CMK (cell line): ENCODE measurements at regions not wholly inside any gene's neighbourhood (a gene's known extent, or its start where the extent isn't known, plus 50 kb on each side); places are given as distances from the start of the nearest gene placed in this dataset.

Experiments
- DNase-seq: peaks from one replicate; pipeline ENCODE4 v3.0.0-alpha.2; 2010; ENCODE audit warnings: low read depth

DNA sequence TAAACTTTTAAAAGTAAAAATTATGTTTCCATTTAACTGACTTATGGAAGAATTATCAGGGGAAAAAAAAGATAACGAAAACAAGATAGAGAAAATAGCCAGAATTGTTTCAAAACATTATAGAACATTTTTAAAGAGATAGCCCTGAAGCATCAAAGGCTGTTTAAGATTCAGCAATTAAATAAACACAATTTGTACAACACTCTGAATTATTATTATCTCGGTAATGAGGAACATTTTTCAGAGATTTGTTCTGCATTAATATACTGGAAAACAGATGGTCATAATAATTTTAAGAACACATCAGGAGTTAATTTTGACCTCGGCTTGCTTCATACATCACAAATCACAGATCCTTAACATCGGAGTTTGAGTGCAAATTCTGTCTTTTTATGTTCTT lies 643.8 kb downstream of the SORCS1 start:
- no peak for DNase-seq

DNA sequence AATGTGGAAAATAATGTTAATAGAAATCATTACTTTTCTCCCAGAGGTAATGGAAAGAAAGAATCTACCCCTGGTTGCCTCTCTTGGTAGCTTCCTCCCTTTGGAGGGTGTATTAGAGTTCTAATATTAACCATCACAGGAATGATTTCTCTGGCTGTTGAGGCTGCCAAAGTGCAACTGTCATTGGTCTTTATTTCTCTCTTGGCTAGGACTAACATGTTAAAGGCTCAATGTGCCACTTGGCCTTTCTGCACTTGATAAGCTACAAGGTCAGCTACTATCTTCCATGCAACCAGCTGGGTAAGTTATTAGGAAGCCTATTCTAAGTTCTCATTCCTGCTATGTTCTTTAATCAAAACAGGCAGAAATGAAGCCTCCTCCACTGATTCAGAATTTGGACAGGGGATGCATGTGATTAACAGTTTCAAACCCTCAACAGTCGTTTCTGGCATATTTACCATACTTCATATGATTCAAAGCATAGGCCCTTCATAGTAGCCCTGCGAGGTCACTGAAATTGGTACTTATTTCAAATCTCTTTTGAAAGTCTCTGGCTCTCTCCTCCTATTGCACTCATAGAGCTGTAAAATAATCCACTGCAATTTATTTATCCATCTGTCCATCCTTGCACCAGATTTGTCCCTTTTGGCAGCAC lies 645.0 kb downstream of the SORCS1 start:
- no peak for DNase-seq

DNA sequence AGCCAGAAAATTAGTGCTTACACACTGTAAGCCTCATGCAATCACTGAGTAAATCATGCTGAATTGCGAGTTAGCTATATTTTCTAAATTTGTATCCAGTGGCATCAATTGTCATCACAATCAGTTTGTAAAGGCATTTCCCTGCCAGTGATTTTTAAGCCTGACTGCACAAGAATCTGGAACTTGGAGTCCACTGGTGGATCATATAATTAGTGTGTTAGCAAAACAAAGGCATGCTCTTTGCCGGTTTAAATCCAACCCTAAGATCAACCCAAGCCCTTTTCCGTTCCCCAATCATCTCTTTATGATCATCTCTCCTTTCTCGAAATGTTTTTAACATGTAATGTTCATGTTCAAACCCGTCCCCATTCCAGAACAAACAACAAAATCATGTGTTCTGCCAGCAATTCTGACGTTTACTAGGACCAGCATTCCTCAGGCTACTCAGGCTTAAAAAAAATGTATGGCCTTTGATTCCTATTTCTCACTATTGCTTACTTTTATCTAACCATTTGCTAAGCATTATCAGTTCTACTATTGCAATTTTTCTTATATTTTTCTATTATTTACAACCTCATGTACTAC lies 649.2 kb downstream of the SORCS1 start:
- DNase-seq, result no peak

DNA sequence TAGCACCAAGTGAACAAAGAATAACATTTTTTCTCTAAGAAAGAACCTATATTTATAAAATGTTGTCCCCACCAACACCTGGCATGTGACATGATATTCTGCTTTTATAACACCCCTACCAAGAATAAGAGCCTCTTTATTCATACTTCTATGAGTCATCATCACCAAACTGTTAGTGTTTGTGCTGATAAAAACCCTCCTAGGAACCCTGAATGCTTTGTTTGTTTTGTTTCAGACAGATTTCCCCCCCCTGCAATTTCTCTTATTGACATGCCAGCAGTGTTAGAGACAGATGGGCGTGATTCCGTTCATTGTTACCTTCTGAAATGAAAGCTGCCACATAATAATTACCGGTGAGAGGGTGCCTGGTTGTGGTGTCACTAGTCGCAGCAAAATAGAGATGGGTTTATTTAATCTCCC lies 651.1 kb downstream of the SORCS1 start:
- DNase-seq, result no peak

DNA sequence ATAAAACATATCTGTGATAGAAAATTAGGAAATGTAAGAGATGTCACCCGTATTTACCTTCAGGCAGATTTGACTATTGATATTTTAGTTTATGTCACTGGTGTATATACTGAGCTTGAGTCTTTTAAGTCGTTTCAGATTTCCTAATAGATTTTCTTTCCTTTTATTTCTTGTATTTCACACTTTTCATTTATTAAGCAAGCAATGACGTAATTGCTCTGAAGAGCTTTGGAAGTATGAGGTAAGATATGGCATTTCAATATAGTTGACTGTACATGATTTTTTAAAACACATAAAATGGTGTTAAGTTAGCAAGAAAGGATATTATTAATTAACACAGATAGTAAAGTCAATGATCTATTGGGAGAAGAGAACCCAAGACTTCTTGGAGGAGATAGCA lies 652.6 kb downstream of the SORCS1 start:
- no peak for DNase-seq

DNA sequence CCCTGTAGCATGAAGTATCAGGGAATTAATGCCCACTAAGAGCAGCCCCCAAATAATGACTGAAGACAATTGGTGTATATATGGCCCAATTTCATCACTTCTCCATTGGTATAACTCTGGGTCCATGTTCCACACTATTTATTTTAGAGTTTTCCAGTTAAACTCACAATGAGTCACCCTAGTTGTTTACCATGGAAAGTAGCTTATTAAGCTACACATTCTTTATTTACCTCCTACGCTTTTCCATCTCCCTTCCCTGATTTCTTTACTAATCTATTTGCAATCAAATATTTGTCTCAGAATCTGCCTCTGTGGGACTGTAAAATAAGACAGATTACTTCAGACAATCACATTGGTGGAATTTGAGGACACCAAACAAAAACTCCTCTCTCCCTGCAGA lies 655.6 kb downstream of the SORCS1 start:
- no peak for DNase-seq

DNA sequence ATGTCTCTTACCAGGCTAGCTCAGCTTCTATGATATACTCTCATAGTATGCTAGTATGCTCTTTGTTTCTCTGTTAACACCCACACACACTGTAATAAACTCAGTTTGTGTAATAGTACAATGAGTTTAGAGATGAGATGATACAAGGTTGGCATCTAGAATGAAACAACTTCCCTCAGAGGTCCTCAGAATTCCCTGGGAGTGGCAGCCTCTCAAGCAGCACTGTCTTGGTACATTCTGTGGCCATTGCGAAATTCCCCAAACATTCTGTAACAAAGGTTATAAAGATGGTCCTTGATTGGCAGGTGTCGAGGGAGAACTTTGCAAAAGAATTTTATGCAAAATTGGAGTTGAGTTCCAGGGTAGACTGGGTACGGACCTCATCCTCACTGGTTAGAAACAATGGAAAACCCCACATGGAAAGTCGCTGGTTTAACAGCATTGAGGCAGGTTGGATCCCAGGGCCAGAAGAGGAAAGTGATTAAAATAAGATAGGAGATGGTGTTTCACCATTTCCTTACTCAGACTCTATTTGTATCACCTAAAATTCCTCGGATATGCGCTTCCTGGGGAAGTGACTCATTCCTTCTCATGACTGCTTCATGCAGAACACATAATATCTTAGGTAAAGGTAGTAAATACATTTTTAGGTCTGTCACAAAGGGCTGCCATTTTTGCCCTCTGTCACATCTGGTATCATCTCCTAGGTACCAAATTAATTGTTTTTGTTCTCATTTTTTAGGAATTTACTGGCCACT lies 657.8 kb downstream of the SORCS1 start:
- DNase-seq, result no peak

DNA sequence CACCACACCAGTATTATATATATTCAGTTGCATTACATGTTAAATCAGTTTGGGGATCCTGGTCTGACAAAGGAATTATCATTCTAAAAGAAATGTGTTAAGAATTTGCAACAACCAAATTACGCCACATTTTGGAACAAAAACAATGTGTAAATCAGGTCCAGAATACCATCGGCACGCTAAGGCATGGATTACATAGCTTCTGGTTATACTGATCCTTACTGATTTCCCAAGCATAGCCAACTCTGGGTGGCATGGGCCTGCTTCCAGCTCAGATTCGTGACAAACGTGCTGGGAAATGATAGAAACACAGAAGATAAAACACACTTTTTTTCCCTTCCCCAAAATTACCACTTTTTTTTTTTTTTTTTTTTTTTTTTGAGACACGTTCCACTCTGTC lies 660.0 kb downstream of the SORCS1 start:
- no peak for DNase-seq

DNA sequence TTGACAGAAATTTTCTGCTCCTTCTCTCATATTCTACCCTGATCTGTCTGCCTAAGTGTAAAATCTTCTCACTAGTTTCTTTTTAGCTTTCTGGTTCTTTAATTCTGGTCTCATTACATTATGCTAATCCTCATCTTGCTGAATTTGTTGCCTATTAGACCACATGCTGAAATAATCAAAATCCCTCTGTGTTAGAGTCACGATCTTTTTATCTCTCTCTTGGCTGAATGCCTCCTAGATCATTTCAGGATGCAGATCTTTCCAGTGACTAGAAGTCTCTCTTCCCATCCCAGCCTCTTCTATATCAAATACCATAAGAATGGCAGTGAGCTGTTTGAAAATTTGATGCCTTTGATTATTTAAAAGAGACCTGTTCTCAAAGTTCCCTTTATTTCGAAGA lies 661.9 kb downstream of the SORCS1 start:
- DNase-seq, result no peak

DNA sequence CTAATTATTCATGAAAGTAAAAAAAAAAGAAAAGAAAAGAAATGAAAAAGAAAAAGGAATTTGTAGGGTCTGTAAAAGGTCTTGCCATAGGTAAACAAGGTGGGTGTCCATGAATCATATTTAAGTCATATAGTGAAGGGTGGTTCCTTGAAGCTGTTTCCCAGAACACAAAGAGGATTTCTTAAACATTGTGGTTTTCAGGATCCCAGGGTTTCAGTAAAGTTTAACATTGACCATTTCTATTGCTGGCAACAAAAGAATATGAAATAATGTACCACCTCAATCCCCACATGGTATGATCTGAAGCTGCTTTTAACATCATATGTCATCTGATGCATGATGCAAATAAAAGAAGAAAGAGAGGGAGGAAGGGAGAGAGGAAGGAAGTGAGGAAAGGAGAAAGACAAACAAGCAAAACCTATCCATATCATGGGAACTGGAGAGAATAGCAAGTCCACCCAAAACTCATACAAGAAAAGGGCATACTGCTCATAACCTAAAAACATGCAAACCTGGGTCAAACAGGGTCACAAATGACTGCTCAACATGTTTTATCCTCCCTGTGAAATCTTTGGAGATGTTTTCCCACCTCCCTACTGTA lies 663.5 kb downstream of the SORCS1 start:
- DNase-seq, result no peak

DNA sequence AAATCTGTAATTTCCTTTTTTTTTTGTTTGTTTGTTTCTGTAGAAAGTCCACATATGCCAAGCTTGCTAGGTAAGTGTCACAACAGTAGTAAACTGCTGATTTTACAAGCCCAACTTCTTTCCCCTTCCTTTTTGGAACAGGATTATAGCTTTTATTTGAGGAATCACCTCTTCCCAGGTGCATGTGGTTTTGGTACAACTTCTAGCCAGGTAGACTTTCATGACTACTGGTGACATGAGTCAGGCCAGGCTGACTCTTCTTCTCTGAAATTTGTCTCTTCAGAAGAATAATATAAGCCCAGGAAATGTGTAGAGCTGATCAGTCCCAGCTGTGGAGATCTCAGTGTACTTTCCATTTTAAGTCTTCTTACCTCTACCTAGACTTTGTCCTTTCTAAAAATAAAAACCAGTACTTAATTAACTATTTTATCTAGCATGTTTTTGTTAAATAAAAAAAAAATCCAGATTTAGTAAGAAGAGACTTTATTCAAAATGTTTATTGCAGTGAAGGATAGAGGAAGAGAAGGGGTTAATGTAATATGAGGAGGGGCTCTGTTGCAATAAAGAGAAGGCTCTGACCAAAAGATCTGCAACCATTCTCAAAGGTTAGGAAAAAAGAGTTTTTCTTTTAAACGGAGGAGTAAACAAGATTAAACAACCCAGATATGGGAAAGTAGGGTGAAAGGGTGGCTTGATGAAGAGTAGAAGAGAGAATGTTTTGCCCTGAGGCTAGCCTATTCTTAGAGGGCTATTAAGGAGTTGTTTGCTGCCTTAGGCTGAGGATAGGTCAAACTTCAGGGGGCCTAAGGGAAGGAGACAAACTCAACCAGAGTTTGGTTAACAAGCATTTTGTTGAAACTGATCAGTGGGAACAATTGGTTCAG lies 664.2 kb downstream of the SORCS1 start:
- DNase-seq, result no peak

DNA sequence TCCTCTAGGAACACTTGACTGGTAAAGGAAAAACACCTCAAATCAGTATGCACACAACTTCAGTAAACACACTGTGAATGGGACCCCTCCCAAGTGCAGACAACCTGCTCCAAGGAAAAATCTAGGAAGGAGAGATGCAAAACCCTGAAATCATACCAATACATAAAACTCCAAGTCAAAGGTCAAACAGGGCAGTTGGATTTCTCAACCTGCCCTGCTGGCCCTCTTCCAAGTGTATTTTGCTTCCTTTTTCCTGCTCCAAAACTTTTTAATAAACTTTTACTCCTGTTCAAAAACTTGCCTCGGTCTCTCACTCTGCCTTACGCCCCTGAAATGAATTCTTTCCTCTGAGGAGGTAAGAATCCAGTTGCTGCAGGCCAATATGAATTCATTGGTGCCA lies 665.1 kb downstream of the SORCS1 start:
- DNase-seq, result no peak

DNA sequence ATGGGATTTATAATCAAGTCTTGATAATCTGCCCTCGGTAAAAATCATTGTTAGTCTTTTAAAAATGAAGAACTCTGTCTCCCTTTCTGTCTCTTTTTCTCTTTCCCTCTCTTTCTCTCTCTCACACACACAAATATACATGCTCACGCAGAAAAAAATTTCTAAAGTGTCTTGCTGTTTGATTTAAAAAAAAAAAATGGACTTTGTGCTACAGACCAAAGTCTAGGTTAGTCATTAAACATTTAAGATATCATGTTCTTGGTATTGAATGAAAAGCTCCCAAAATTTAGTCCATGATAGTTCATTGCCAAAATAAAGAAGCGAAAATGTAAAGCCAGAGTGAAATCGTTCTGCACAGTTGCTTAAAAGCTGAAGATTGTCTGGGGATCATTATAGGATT lies 665.8 kb downstream of the SORCS1 start:
- no peak for DNase-seq

DNA sequence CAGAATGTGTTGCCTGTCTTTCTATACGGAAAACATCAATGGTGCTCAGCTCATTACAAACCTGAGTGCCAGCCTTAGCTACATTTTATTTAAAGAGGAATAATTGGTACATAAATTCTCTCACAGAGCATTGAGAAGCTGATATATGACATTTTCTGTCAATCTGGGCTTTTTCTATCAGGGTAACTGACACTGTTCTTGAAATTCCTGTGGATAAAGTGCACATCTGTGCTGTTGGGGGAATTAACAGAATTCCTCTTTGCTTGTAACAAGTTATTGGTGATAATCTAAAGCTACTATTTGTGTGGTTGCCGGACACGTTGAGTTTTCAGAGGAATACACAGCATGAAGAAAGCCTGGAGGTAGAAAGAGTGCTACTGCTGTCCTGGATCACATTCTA lies 668.6 kb downstream of the SORCS1 start:
- no peak for DNase-seq

DNA sequence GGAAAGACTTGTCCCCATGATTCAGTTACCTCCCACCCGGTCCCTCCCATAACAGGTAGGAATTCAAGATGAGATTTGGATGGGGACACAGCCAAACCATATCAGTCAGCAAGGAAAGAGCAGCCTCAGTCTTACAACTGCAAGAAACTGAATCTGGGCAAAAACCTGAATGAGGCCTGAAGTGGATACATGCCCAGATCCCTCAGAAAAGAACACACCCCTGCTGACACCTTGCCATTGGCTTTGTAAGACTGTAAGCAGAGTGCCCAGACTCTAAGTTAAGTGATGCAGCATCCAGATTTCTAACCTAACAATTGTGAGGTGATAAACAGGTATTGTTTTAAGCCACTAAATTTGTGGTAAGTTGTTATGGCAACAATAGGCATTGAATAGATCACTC lies 670.8 kb downstream of the SORCS1 start:
- DNase-seq, result no peak

DNA sequence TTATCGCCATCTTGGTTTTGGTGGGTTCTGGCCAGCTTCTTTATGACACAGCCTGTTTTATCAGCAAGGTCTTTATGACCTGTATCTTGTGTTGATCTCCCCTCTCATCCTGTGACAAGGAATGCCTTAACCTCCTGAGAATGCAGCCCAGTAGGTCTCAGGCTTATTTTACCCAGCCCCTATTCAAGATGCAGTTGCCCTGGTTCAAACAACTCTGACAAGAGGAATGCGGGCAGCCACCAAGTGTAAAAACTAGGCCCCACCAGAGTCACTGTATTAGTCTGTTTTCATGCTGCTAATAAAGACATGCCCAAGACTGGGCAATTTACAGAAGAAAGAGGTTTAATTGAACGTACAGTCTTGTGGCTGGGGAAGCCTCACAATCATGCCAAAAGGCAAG lies 671.3 kb downstream of the SORCS1 start:
- no peak for DNase-seq

DNA sequence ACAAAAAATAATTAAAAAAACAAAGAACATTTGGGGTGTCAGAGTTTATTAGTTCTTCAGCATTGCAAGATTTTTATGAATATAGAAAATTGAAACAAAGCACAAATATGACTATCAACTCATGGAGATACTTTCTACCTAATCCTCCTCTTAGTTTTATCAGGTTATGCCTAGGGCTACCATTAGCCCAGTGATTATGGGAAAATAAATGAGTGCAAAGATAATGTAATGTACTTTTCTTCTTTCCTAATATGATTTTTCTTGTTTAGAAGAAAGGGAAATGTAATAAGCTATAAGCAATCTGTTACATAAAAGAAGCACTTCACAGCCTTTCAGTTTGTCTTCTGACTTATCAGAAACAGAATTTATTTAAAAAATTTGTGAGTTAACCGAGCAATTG lies 676.8 kb downstream of the SORCS1 start:
- DNase-seq, result no peak

DNA sequence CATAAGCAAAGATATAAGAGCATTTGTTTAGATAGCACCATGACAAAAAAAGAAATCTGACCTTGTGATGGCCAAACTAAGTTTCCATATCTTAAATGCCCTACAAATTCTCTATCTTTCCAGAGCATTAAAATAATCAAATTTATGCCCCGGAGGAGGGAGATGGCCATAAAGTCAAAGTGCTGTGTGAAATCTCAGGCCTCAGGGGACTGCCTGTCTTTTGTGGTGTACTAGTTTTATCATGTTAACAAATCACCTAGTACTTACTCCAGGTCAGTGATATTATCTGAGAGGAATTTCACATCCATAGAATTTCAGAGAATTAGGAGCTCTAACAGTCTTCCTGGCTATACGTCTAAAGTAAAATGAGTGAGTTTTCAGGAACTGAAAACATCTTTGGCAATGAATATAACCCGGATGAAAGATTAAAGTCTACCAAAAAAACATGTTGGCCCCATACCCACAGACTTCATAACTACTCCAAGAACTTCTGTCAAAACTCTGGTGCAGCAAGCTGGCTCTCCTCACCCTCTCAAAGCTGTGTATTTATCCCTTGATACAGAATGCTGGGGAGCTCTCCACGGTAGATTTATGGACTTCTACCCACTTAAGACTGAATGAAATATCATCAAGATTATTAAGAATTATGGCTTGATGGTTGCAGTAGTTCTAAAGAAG lies 682.8 kb downstream of the SORCS1 start:
- no peak for DNase-seq

DNA sequence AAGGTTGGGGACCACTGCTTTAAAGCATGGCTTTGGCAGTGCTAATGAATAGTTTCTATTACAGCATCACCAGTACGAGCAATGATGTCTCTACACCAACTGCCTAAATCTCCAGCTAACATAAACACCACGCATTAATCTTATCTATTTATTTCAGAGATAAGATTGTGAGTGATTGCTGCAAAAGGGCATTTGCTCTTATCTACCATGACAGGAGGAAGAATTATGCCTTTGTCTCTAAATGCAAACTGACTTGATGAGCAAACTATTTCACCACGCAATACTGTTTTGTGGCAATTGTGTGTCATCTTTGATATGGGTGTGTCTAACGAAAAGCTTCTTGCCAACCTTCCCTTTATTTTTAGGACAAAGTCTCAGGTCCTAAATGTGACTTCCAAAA lies 684.9 kb downstream of the SORCS1 start:
- no peak for DNase-seq

DNA sequence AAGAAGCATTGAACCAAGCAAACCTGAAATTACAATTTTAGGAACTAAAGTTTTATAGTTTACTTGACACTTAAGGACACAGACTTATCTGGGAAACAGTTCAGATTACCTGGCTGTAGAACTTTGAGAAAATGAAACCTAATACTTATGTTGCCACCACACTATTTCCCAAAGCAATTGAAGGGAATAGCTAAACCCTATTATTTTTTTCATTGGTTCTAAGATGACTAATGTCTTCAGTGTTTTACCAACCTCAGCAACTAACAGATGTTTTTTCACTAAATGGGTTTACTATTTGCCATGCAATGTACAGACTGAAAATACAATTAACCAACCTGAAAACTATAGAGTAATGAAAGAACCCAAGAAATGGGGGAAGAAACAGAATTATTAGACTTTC lies 689.6 kb downstream of the SORCS1 start:
- DNase-seq, result no peak

DNA sequence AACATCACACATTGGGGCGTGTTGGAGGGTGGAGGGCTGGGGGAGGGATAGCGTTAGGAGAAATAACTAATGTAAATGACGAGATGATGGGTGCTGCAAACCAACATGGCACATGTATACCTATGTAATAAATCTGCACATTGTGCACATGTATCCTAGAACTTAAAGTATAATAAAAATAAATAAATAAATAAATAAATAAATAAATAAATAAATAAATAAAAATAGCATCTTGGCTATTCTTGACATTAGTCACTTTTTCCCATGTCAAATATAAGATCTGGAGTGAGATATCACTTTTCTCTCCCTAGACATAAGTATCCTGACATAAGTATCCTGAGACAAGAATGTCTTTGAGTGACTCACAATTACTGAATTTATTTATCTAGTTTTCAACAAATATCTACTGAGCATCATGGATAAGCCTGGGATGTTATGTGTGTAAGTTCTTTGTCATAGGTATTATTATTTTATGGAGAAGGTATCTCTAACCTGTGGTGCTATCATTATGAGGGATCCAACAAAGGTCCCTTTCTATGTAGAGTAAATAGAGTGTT lies 691.3 kb downstream of the SORCS1 start:
- DNase-seq, result no peak
